ENCODE measurements at regions not wholly inside any gene's neighbourhood (a gene's known extent, or its start where the extent isn't known, plus 50 kb on each side); places are given as distances from the start of the nearest gene placed in this dataset.

DNA sequence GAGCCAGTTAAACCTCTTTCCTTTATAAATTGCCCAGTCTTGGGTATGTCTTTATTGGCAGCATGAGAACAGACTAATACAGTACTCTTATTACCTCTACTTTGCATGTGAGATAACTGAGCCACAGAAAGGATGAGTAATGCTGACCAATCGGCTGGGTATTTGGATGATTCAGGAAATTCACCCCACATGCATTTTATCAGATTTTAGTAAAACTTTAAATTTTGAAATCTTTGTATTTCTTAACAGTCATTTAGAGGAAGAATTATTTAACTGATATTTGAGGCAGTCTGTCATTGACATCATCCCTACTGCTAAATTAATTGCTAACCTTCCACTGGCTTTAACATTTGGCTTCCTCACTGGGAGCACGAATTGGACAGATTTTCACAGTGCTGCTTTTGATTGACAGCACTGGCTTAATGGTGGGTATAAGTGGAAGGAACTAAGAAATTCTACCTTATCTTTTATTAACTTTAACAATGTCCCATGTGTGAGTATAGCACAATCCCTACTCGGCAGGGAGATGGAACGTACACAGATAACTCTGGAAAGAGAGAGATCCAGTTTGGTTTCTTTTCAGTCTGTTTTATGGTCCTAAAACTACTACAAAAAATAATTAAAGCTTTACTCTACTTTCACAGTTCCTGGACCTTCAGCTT is 261.0 kb downstream of the DACT1 start (continued):
- TF ChIP-seq, protein P1, sequence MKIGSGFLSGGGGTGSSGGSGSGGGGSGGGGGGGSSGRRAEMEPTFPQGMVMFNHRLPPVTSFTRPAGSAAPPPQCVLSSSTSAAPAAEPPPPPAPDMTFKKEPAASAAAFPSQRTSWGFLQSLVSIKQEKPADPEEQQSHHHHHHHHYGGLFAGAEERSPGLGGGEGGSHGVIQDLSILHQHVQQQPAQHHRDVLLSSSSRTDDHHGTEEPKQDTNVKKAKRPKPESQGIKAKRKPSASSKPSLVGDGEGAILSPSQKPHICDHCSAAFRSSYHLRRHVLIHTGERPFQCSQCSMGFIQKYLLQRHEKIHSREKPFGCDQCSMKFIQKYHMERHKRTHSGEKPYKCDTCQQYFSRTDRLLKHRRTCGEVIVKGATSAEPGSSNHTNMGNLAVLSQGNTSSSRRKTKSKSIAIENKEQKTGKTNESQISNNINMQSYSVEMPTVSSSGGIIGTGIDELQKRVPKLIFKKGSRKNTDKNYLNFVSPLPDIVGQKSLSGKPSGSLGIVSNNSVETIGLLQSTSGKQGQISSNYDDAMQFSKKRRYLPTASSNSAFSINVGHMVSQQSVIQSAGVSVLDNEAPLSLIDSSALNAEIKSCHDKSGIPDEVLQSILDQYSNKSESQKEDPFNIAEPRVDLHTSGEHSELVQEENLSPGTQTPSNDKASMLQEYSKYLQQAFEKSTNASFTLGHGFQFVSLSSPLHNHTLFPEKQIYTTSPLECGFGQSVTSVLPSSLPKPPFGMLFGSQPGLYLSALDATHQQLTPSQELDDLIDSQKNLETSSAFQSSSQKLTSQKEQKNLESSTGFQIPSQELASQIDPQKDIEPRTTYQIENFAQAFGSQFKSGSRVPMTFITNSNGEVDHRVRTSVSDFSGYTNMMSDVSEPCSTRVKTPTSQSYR (CRISPR knock-in tag; IDR thresholded peaks at IDR 0.05) = no peak
- no peak for TF ChIP-seq HMGA2 (CRISPR knock-in tag; IDR thresholded peaks at IDR 0.05)
- TF ChIP-seq, protein P2, sequence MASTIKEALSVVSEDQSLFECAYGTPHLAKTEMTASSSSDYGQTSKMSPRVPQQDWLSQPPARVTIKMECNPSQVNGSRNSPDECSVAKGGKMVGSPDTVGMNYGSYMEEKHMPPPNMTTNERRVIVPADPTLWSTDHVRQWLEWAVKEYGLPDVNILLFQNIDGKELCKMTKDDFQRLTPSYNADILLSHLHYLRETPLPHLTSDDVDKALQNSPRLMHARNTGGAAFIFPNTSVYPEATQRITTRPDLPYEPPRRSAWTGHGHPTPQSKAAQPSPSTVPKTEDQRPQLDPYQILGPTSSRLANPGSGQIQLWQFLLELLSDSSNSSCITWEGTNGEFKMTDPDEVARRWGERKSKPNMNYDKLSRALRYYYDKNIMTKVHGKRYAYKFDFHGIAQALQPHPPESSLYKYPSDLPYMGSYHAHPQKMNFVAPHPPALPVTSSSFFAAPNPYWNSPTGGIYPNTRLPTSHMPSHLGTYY (CRISPR knock-in tag; IDR thresholded peaks at IDR 0.05) = no peak
- no peak for TF ChIP-seq CBFB (CRISPR knock-in tag; IDR thresholded peaks at IDR 0.05; ENCODE audit: low read depth)

DNA sequence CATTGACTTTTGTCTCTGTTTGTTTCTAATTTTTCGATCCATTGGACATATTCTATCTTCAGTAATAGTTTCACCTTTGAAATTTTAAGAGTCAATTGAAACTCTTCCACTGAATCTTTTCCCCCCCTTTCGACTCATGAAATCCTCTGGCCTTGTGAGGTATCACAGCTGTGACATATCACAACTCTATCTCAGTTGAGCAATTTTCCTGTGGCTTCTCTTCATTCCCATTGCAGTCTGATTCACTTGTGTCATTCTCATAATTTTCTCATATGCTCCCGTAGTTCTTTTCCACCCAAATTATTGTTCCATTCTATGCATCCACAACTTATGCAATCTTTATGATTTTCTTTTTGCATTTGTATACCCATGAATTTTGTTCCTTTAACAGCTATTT is 261.6 kb downstream of the DACT1 start:
- Mint-ChIP-seq H3K9me3 (peaks cover 16% of the 10 kb centered on the region), H3K4me1 (peaks cover 3% of the 10 kb centered on the region), H3K36me3 (peaks cover 7% of the 10 kb centered on the region), H3K4me3 (no peak overlapping the region), H3K27me3 (ENCODE audit: low read depth) (no peaks in the 10 kb centered on the region), H3K27ac (no peak overlapping the region)
- CTCF ChIA-PET = no interaction called here
- no peak for DNase-seq (ENCODE audit: low spot score)
- ATAC-seq = no peak
- POLR2A ChIA-PET = no interaction called here
- TF ChIP-seq, protein P3, sequence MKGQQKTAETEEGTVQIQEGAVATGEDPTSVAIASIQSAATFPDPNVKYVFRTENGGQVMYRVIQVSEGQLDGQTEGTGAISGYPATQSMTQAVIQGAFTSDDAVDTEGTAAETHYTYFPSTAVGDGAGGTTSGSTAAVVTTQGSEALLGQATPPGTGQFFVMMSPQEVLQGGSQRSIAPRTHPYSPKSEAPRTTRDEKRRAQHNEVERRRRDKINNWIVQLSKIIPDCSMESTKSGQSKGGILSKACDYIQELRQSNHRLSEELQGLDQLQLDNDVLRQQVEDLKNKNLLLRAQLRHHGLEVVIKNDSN (CRISPR knock-in tag; IDR thresholded peaks at IDR 0.05) = no peak
- TF ChIP-seq ZNF671 (CRISPR knock-in tag; IDR thresholded peaks at IDR 0.05) (no peak), EMX1 (CRISPR knock-in tag; IDR thresholded peaks at IDR 0.05) (no peak), CREM (CRISPR knock-in tag; IDR thresholded peaks at IDR 0.05) (no peak), OVOL2 (CRISPR knock-in tag; IDR thresholded peaks at IDR 0.05; ENCODE audit: borderline replicate concordance) (no peak), TP53 (CRISPR knock-in tag; IDR thresholded peaks at IDR 0.05) (no peak), FOXK1 (CRISPR knock-in tag; IDR thresholded peaks at IDR 0.05) (no peak), JUN (CRISPR knock-in tag; IDR thresholded peaks at IDR 0.05) (no peak), NFATC4 (CRISPR knock-in tag; IDR thresholded peaks at IDR 0.05) (no peak)
- TF ChIP-seq, protein P4, sequence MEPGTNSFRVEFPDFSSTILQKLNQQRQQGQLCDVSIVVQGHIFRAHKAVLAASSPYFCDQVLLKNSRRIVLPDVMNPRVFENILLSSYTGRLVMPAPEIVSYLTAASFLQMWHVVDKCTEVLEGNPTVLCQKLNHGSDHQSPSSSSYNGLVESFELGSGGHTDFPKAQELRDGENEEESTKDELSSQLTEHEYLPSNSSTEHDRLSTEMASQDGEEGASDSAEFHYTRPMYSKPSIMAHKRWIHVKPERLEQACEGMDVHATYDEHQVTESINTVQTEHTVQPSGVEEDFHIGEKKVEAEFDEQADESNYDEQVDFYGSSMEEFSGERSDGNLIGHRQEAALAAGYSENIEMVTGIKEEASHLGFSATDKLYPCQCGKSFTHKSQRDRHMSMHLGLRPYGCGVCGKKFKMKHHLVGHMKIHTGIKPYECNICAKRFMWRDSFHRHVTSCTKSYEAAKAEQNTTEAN (CRISPR knock-in tag; IDR thresholded peaks at IDR 0.05) = no peak
- TF ChIP-seq, protein P5, sequence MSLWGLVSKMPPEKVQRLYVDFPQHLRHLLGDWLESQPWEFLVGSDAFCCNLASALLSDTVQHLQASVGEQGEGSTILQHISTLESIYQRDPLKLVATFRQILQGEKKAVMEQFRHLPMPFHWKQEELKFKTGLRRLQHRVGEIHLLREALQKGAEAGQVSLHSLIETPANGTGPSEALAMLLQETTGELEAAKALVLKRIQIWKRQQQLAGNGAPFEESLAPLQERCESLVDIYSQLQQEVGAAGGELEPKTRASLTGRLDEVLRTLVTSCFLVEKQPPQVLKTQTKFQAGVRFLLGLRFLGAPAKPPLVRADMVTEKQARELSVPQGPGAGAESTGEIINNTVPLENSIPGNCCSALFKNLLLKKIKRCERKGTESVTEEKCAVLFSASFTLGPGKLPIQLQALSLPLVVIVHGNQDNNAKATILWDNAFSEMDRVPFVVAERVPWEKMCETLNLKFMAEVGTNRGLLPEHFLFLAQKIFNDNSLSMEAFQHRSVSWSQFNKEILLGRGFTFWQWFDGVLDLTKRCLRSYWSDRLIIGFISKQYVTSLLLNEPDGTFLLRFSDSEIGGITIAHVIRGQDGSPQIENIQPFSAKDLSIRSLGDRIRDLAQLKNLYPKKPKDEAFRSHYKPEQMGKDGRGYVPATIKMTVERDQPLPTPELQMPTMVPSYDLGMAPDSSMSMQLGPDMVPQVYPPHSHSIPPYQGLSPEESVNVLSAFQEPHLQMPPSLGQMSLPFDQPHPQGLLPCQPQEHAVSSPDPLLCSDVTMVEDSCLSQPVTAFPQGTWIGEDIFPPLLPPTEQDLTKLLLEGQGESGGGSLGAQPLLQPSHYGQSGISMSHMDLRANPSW (CRISPR knock-in tag; conservative IDR thresholded peaks at IDR 0.05; ENCODE audit: low read depth) = no peak
- TF ChIP-seq, protein P1 (CRISPR knock-in tag; IDR thresholded peaks at IDR 0.05) = no peak
- TF ChIP-seq, protein P6, sequence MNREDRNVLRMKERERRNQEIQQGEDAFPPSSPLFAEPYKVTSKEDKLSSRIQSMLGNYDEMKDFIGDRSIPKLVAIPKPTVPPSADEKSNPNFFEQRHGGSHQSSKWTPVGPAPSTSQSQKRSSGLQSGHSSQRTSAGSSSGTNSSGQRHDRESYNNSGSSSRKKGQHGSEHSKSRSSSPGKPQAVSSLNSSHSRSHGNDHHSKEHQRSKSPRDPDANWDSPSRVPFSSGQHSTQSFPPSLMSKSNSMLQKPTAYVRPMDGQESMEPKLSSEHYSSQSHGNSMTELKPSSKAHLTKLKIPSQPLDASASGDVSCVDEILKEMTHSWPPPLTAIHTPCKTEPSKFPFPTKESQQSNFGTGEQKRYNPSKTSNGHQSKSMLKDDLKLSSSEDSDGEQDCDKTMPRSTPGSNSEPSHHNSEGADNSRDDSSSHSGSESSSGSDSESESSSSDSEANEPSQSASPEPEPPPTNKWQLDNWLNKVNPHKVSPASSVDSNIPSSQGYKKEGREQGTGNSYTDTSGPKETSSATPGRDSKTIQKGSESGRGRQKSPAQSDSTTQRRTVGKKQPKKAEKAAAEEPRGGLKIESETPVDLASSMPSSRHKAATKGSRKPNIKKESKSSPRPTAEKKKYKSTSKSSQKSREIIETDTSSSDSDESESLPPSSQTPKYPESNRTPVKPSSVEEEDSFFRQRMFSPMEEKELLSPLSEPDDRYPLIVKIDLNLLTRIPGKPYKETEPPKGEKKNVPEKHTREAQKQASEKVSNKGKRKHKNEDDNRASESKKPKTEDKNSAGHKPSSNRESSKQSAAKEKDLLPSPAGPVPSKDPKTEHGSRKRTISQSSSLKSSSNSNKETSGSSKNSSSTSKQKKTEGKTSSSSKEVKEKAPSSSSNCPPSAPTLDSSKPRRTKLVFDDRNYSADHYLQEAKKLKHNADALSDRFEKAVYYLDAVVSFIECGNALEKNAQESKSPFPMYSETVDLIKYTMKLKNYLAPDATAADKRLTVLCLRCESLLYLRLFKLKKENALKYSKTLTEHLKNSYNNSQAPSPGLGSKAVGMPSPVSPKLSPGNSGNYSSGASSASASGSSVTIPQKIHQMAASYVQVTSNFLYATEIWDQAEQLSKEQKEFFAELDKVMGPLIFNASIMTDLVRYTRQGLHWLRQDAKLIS (CRISPR knock-in tag; IDR thresholded peaks at IDR 0.05; ENCODE audit: borderline replicate concordance) = no peak
- TF ChIP-seq, protein P7, sequence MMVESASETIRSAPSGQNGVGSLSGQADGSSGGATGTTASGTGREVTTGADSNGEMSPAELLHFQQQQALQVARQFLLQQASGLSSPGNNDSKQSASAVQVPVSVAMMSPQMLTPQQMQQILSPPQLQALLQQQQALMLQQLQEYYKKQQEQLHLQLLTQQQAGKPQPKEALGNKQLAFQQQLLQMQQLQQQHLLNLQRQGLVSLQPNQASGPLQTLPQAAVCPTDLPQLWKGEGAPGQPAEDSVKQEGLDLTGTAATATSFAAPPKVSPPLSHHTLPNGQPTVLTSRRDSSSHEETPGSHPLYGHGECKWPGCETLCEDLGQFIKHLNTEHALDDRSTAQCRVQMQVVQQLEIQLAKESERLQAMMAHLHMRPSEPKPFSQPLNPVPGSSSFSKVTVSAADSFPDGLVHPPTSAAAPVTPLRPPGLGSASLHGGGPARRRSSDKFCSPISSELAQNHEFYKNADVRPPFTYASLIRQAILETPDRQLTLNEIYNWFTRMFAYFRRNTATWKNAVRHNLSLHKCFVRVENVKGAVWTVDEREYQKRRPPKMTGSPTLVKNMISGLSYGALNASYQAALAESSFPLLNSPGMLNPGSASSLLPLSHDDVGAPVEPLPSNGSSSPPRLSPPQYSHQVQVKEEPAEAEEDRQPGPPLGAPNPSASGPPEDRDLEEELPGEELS (CRISPR knock-in tag; IDR thresholded peaks at IDR 0.05) = no peak
